GM12872 (cell line): ENCODE measurements at regions not wholly inside any gene's neighbourhood (a gene's known extent, or its start where the extent isn't known, plus 50 kb on each side); places are given as distances from the start of the nearest gene placed in this dataset.

Source experiments
- TF ChIP-seq, protein P1 (sequence below): IDR thresholded peaks from 3 replicates; pipeline ENCODE4 v1.5.1; 2011; ENCODE audit warnings: low read depth, mild to moderate bottlenecking, low read length, moderate library complexity; ENCODE audit not compliant: insufficient read depth

DNA sequence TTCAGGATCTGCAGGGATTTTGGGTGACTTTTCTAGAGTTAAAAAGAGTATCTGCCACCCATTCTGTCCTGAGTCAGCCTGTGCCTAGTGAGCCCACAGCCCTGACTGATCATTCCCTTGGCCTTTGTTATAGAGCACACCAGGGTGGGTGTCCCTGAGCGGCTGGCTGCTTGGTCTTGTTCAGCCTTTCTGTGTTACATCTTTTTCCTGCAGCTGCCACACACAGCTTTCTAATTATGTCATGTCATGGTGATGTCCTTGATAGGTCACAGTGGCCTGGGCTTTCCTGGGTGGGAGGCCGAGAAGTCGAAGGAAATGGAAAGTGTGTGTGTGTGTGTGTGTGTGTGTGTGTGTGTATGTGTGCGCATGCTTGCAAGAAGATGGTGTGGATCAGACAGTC lies 293.2 kb upstream of the CRY1 start:
- TF ChIP-seq, protein P1, sequence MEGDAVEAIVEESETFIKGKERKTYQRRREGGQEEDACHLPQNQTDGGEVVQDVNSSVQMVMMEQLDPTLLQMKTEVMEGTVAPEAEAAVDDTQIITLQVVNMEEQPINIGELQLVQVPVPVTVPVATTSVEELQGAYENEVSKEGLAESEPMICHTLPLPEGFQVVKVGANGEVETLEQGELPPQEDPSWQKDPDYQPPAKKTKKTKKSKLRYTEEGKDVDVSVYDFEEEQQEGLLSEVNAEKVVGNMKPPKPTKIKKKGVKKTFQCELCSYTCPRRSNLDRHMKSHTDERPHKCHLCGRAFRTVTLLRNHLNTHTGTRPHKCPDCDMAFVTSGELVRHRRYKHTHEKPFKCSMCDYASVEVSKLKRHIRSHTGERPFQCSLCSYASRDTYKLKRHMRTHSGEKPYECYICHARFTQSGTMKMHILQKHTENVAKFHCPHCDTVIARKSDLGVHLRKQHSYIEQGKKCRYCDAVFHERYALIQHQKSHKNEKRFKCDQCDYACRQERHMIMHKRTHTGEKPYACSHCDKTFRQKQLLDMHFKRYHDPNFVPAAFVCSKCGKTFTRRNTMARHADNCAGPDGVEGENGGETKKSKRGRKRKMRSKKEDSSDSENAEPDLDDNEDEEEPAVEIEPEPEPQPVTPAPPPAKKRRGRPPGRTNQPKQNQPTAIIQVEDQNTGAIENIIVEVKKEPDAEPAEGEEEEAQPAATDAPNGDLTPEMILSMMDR = no peak

DNA sequence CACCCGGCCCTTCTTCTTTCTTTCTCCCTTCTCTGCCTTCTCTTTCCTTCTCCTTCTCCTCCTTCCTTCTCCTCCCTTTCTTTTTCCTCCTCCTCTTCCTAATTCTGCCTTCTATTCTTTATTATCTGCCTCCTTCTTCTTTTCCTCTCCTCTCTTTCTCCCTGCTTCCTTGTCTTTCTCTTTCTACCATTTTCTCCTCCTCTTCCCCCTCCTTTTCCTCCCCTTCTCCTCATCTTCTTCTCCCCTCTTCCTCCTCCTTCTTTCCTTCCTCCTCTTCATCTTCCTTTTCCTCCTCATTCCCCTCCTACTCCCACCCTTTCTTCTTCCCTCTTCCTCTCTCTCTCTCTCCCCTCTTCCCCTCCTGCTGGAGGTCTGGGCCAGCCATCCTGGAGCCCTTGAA lies 294.9 kb upstream of the CRY1 start:
- TF ChIP-seq, protein P1 = no peak

DNA sequence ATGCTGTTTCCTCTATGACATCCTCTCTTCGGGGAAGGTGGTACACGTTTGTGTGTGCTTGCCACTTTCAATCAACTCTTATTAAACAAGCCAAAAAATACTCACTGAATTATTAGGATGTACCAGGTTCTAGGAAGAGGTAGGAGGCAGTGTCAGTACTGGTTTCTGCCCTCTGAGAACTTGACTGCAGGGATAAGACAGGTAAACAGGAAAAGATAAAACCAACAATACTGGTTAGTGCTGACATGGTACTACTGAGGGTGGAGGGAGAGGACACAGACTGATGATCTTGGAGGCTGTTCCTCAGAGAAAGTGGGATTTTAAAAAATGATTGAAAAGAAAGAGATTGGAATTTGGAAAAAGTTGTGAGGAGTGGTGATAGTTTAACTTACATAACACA lies 295.2 kb upstream of the PWP1 start:
- TF ChIP-seq, protein P1 = no peak

DNA sequence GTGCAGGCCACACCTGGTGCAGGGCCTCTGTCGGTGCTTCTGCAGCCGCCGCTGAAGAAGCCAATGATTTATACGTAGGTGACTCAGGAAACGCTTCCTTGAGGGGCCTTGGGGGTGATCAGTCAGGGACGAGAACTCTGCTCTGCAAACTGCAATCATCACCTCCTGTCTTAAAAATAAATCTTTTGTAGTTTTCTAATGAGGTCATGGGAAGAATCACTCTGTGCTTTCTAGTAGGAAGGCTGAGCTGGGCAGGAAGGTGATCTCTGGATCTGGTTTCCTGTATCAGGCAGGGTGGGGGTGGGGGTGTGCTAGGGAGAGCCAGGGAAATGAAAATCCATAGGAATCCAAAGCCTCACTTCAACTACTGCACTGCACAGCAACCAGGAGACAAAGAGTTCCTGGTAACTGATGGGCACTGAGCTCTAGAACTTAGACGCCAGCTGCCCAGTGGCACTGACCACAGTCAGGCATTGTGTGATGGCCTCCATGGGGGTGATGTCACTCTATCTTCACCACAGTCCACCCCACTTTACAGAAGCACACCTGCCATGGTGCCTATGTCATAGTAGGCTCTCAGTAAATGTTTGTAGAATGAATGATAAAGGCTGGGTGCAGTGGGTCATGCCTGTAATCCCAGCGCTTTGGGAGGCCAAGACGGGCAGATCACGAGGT lies 292.4 kb upstream of the PWP1 start:
- TF ChIP-seq, protein P1 = no peak

DNA sequence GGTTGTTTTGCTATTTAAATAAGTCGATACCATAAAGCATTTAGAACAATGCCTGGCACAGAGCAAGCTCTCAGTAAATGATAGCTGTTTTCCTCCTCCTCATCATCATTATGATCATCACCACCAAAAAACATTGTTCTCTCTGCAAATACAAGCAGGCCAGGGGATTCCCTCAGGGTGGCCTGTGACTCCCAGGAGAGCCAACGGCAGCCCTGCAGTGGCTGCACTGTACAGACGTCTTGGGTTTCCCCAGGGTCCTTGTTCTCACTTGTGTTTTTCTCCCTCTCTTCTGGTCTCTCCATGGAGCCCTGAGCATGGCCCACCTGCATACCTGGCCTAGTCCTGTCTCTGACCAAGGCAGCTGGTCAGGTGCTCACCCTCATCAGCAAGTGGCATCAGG lies 290.9 kb upstream of the PWP1 start:
- TF ChIP-seq, protein P1 = no peak

DNA sequence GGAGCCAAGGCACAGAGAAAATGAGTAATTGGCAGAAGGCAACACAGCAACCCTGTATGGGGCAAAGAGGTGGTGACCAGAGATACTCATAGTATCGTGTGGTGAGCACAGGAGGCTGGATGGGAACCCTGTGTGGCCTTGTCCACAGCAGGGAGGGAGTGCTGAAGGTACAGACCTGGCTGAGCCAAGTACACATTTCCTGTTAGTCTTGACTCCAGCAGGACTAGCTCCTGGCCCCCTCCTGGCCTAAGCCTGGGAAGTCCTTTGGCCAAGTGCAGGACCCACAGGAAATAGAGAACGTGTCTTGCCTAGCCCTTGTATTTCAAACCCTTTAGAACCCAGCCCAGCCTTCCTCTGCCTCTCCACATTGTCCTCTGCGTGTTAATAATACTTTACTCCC lies 289.8 kb upstream of the PWP1 start:
- TF ChIP-seq, protein P1 = no peak

DNA sequence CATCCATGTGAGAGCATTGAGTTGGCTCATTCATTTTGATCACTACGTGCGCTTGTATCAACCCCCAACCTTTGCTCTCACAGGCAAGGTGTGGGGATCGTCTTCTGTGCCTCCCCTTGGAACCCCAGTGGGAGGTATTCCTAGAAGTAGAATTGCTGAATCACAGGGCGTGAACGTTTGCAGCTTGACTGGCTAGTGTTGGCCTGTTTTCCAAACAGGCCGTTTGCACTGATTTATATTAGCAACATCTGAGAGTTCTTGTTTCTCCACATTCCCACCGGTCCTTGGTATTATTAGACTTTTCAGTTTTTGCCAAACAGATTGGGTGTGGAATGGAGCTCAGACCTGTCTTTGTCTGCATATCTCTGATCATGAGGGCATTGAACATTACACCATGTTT lies 288.6 kb upstream of the PWP1 start:
- TF ChIP-seq, protein P1 = no peak
